ENCODE measurements at regions not wholly inside any gene's neighbourhood (a gene's known extent, or its start where the extent isn't known, plus 50 kb on each side); places are given as distances from the start of the nearest gene placed in this dataset.

DNA sequence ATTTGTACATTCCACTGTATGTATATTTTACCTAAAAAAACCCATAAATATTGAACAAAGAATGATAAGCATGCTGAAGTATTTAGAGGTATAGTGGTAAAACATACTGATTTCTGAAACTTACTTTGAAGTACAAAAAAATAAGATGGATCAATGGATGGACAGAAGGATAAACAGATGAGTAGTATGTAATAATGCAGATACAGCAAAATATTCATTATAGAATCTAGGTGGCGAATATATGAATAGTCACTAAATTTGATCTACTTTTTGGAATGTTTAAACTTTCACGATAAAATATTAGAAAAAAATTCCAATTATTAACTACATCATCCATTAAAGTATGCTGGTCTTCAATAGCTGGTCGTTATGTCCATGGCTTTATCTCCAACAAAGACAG is 51.9 kb upstream of the GNB4 start:
- no peaks in the 10 kb centered on the region for H3K36me3 ChIP-seq (ENCODE audit: control insufficient read depth in 1 of 2, insufficient read depth in 2 of 2, low read length in 2 of 2)
- H2BK12ac ChIP-seq (ENCODE audit: low read length): no peak overlapping the region
- H3K79me1 ChIP-seq (ENCODE audit: low read length): no peaks in the 10 kb centered on the region
- no peak overlapping the region for H3K23ac ChIP-seq (ENCODE audit: low read length)
- no peak overlapping the region for H3K4ac ChIP-seq (ENCODE audit: low read depth, low read length)
- no peaks in the 10 kb centered on the region for H3K9me3 ChIP-seq (ENCODE audit: insufficient read depth, low read depth, low read length)
- H3K14ac ChIP-seq (ENCODE audit: low read length): no peak overlapping the region
- no peak overlapping the region for H3K4me2 ChIP-seq (ENCODE audit: low read length)
- H3K4me3 ChIP-seq (ENCODE audit: low read depth, low read length): no peak overlapping the region
- no peak overlapping the region for H3K18ac ChIP-seq (ENCODE audit: low read length)
- no peak overlapping the region for H4K91ac ChIP-seq (ENCODE audit: low read depth, low read length)
- no peak overlapping the region for H3K27ac ChIP-seq (ENCODE audit: low read depth, low read length)
- H3K79me2 ChIP-seq (ENCODE audit: control insufficient read depth, insufficient read depth, low read length, poor library complexity): no peaks in the 10 kb centered on the region
- no peak overlapping the region for H2AFZ ChIP-seq (ENCODE audit: insufficient read depth, low read length, poor library complexity)
- no peak overlapping the region for H4K12ac ChIP-seq (ENCODE audit: low read depth, low read length)
- H3K4me1 ChIP-seq (ENCODE audit: control insufficient read depth in 1 of 2, insufficient read depth in 2 of 2, low read length in 2 of 2): peaks cover 0 to under 1% of the 10 kb centered on the region in 2 experiments
- no peak overlapping the region for H2BK120ac ChIP-seq (ENCODE audit: insufficient read depth, low read length, poor library complexity)
- H2BK5ac ChIP-seq (ENCODE audit: low read depth, low read length, poor library complexity): no peak overlapping the region
- H2AK5ac ChIP-seq (ENCODE audit: low read length): no peak overlapping the region
- WGBS (ENCODE audit: extremely low coverage, insufficient coverage, insufficient read length): no CpG with 5 or more reads among the region's 3 CpGs
- DNase-seq: no peak
- no peak overlapping the region for H3K9ac ChIP-seq (ENCODE audit: low read length)
- H3K27me3 ChIP-seq (ENCODE audit: insufficient read depth, low read length): no peaks in the 10 kb centered on the region
- H4K8ac ChIP-seq (ENCODE audit: low read depth, low read length): no peak overlapping the region

- H4K91ac ChIP-seq (ENCODE audit: low read depth, low read length): no peak overlapping the region
- H4K8ac ChIP-seq (ENCODE audit: low read depth, low read length): no peak overlapping the region
- H3K4me3 ChIP-seq (ENCODE audit: low read depth, low read length): no peak overlapping the region
- no peak for DNase-seq
- H2BK12ac ChIP-seq (ENCODE audit: low read length): no peak overlapping the region
- no peak overlapping the region for H3K23ac ChIP-seq (ENCODE audit: low read length)
- no peak overlapping the region for H4K12ac ChIP-seq (ENCODE audit: low read depth, low read length)
- no peak overlapping the region for H3K9ac ChIP-seq (ENCODE audit: low read length)
- H2BK5ac ChIP-seq (ENCODE audit: low read depth, low read length, poor library complexity): no peak overlapping the region
- H3K27ac ChIP-seq (ENCODE audit: low read depth, low read length): no peak overlapping the region
- H2BK120ac ChIP-seq (ENCODE audit: insufficient read depth, low read length, poor library complexity): no peak overlapping the region
- H3K9me3 ChIP-seq (ENCODE audit: insufficient read depth, low read depth, low read length): no peaks in the 10 kb centered on the region
- H3K14ac ChIP-seq (ENCODE audit: low read length): no peak overlapping the region
- WGBS (ENCODE audit: extremely low coverage, insufficient coverage, insufficient read length): no CpG with 5 or more reads among the region's 1 CpG
- H3K79me1 ChIP-seq (ENCODE audit: low read length): no peaks in the 10 kb centered on the region
- no peaks in the 10 kb centered on the region for H3K36me3 ChIP-seq (ENCODE audit: control insufficient read depth in 1 of 2, insufficient read depth in 2 of 2, low read length in 2 of 2)
- H3K4ac ChIP-seq (ENCODE audit: low read depth, low read length): no peak overlapping the region
- H3K4me1 ChIP-seq (ENCODE audit: control insufficient read depth in 1 of 2, insufficient read depth in 2 of 2, low read length in 2 of 2): peaks cover 0 to 1% of the 10 kb centered on the region in 2 experiments
- no peak overlapping the region for H2AFZ ChIP-seq (ENCODE audit: insufficient read depth, low read length, poor library complexity)
- H3K79me2 ChIP-seq (ENCODE audit: control insufficient read depth, insufficient read depth, low read length, poor library complexity): no peaks in the 10 kb centered on the region
- H3K18ac ChIP-seq (ENCODE audit: low read length): no peak overlapping the region
- H3K4me2 ChIP-seq (ENCODE audit: low read length): no peak overlapping the region
- H2AK5ac ChIP-seq (ENCODE audit: low read length): no peak overlapping the region
- no peaks in the 10 kb centered on the region for H3K27me3 ChIP-seq (ENCODE audit: insufficient read depth, low read length)
Measured at GRCh38 chr3:179503640-179504039, 52.4 kb upstream of the GNB4 start.

DNA sequence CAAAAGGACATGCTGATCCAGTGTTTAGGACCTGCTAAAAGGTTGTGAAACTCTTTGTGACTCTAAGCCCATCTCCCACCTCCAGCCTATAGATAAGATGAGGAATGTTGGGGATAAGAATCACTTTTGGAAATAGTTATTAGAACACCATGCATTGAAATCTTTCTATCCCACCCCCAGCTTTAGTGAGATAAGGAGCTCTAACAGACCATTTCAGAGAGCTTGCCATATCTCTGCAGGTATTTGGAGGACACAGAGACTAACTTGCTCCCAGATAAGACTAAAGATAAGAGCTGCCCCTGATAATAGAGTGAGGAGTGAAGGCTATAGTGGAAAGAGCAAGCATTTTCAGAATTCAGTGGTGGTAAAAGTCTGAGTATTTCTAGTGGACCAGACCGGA is 53.1 kb upstream of the GNB4 start:
- no peak overlapping the region for H3K27ac ChIP-seq (ENCODE audit: low read depth, low read length)
- no CpG with 5 or more reads among the region's 1 CpG for WGBS (ENCODE audit: extremely low coverage, insufficient coverage, insufficient read length)

DNA sequence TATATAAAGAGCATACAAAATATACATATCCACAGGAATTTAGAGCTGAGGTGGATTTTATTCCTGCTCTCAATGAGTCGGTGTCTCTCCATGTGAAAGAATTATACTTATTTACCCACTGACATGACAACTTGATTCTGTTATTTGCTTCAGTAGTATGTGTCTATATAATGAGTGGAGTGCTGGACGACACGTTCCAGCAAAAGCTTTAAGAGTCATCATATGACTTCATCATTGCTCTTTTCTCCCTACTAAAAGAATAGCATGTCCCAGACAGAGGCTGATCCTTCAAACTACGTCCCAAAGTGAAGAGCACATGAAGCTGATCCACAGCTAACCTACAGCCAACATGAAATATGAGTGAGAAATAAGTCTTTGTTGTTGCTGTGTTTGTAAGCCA is 54.3 kb upstream of the GNB4 start:
- H3K27ac ChIP-seq (ENCODE audit: low read depth, low read length): no peak overlapping the region
- no peak overlapping the region for H3K4me3 ChIP-seq (ENCODE audit: low read depth, low read length)
- no peaks in the 10 kb centered on the region for H3K79me2 ChIP-seq (ENCODE audit: control insufficient read depth, insufficient read depth, low read length, poor library complexity)
- H2BK12ac ChIP-seq (ENCODE audit: low read length): no peak overlapping the region
- no peak overlapping the region for H3K23ac ChIP-seq (ENCODE audit: low read length)
- H2BK5ac ChIP-seq (ENCODE audit: low read depth, low read length, poor library complexity): no peak overlapping the region
- no peak overlapping the region for H2BK120ac ChIP-seq (ENCODE audit: insufficient read depth, low read length, poor library complexity)
- H3K9me3 ChIP-seq (ENCODE audit: insufficient read depth, low read depth, low read length): no peaks in the 10 kb centered on the region
- H3K4me1 ChIP-seq (ENCODE audit: control insufficient read depth in 1 of 2, insufficient read depth in 2 of 2, low read length in 2 of 2): peaks cover 0 to 1% of the 10 kb centered on the region in 2 experiments
- H3K18ac ChIP-seq (ENCODE audit: low read length): no peak overlapping the region
- H3K4me2 ChIP-seq (ENCODE audit: low read length): no peak overlapping the region
- no peak overlapping the region for H3K9ac ChIP-seq (ENCODE audit: low read length)
- no peak for DNase-seq
- H3K79me1 ChIP-seq (ENCODE audit: low read length): no peaks in the 10 kb centered on the region
- WGBS (ENCODE audit: extremely low coverage, insufficient coverage, insufficient read length): no CpG with 5 or more reads among the region's 4 CpGs
- no peak overlapping the region for H2AK5ac ChIP-seq (ENCODE audit: low read length)
- no peak overlapping the region for H3K14ac ChIP-seq (ENCODE audit: low read length)
- H3K27me3 ChIP-seq (ENCODE audit: insufficient read depth, low read length): no peaks in the 10 kb centered on the region
- H4K8ac ChIP-seq (ENCODE audit: low read depth, low read length): no peak overlapping the region
- no peak overlapping the region for H2AFZ ChIP-seq (ENCODE audit: insufficient read depth, low read length, poor library complexity)
- no peak overlapping the region for H4K12ac ChIP-seq (ENCODE audit: low read depth, low read length)
- no peak overlapping the region for H4K91ac ChIP-seq (ENCODE audit: low read depth, low read length)
- no peak overlapping the region for H3K4ac ChIP-seq (ENCODE audit: low read depth, low read length)
- no peaks in the 10 kb centered on the region for H3K36me3 ChIP-seq (ENCODE audit: control insufficient read depth in 1 of 2, insufficient read depth in 2 of 2, low read length in 2 of 2)

More for the DNA sequence above, 53.1 kb upstream of the GNB4 start:
- Histone ChIP-seq H3K4me2 (ENCODE audit: low read length) (no peak overlapping the region), H3K14ac (ENCODE audit: low read length) (no peak overlapping the region), H3K4me3 (ENCODE audit: low read depth, low read length) (no peak overlapping the region), H4K12ac (ENCODE audit: low read depth, low read length) (no peak overlapping the region), H3K18ac (ENCODE audit: low read length) (no peak overlapping the region), H3K36me3 (ENCODE audit: control insufficient read depth in 1 of 2, insufficient read depth in 2 of 2, low read length in 2 of 2) (no peaks in the 10 kb centered on the region), H3K9ac (ENCODE audit: low read length) (no peak overlapping the region), H2AK5ac (ENCODE audit: low read length) (no peak overlapping the region), H3K79me1 (ENCODE audit: low read length) (no peaks in the 10 kb centered on the region), H2BK120ac (ENCODE audit: insufficient read depth, low read length, poor library complexity) (no peak overlapping the region), H4K8ac (ENCODE audit: low read depth, low read length) (no peak overlapping the region), H2BK5ac (ENCODE audit: low read depth, low read length, poor library complexity) (no peak overlapping the region), H4K91ac (ENCODE audit: low read depth, low read length) (no peak overlapping the region), H3K9me3 (ENCODE audit: insufficient read depth, low read depth, low read length) (no peaks in the 10 kb centered on the region), H3K4me1 (ENCODE audit: control insufficient read depth in 1 of 2, insufficient read depth in 2 of 2, low read length in 2 of 2) (peaks cover 0 to 1% of the 10 kb centered on the region in 2 experiments), H2AFZ (ENCODE audit: insufficient read depth, low read length, poor library complexity) (no peak overlapping the region), H2BK12ac (ENCODE audit: low read length) (no peak overlapping the region), H3K27me3 (ENCODE audit: insufficient read depth, low read length) (no peaks in the 10 kb centered on the region), H3K4ac (ENCODE audit: low read depth, low read length) (no peak overlapping the region), H3K23ac (ENCODE audit: low read length) (no peak overlapping the region), H3K79me2 (ENCODE audit: control insufficient read depth, insufficient read depth, low read length, poor library complexity) (no peaks in the 10 kb centered on the region)
- DNase-seq: peak in 1 of 2 donors; percentile 32
